K562 (cell line): ENCODE measurements at regions not wholly inside any gene's neighbourhood (a gene's known extent, or its start where the extent isn't known, plus 50 kb on each side); places are given as distances from the start of the nearest gene placed in this dataset.

Experiments used
- ATAC-seq: fragments of 200-7000 bp; cut with Tn5 transposase; 3 replicates; pipeline ENCODE4 v1.9.1; 2020; ENCODE audit warnings: moderate library complexity
- BruUV-seq: library from RNA; stranded (reverse); fragments of 400-500 nt; replicated peaks from 2 replicates; lab custom pipeline; 2021; lab: Mats Ljungman, UMichigan
- CTCF ChIA-PET: fragments of 300-600 bp; formaldehyde crosslinking; extraction: SDS; loops from one replicate; lab custom pipeline; 2021; ENCODE audit warnings: low intra/inter-chr PET ratio; lab: Yijun Ruan, JAX
- POLR2A ChIA-PET: fragments of 300-600, 350-650 bp; sonication (Branson Sonifier 250); formaldehyde crosslinking; extraction: SDS; loops from one replicate; lab custom pipeline; 2021; ENCODE audit warnings: antibody characterized with exemption, inconsistent platforms; lab: Yijun Ruan, JAX
- DNase-seq, 4 experiments: peaks; one replicate each; pipeline versions ENCODE4 v3.0.0 to v3.0.0-alpha.2; 2011 to 2018; ENCODE audit warnings: low spot score in 3 of 4, mixed read lengths in 3 of 4; ENCODE audit errors: extremely low read depth in 1 of 4
- FAIRE-seq: peaks from 2 replicates; lab custom pipeline; 2011; peaks lifted over from hg19 to GRCh38; lab: Jason Lieb, UNC
- H2AFZ ChIP-seq: 2 replicates; pipeline ENCODE4 v1.6.0; 2011; ENCODE audit warnings: low read depth, low read length, control low read depth, inconsistent platforms
- H3K27ac ChIP-seq: fragments of 200-600 bp; 3 replicates; pipeline ENCODE4 v1.8.0; 2011; ENCODE audit warnings: low read depth, mild to moderate bottlenecking, control low read depth, inconsistent platforms, low read length, moderate library complexity, mixed read lengths; ENCODE audit errors: extremely low read depth
- H3K27me3 ChIP-seq, 2 experiments: fragments of 300-600 bp in 1 of 2; 2 replicates in 1 of 2; 3 replicates in 1 of 2; pipeline versions ENCODE4 v1.6.0 to v1.8.0; 2011; ENCODE audit warnings: inconsistent platforms in 2 of 2, low read length in 2 of 2, mild to moderate bottlenecking in 1 of 2, mixed read lengths in 1 of 2, moderate library complexity in 1 of 2; ENCODE audit not compliant: control insufficient read depth in 2 of 2, insufficient read depth in 2 of 2
- H3K36me3 ChIP-seq: fragments of 300-600 bp; 3 replicates; pipeline ENCODE4 v1.8.0; 2011; ENCODE audit warnings: mild to moderate bottlenecking, low read length, inconsistent platforms; ENCODE audit not compliant: control insufficient read depth, insufficient read depth
- H3K4me1 ChIP-seq, 2 experiments: fragments of 200-600 bp in 1 of 2; replicated peaks in 1 of 2; 2 replicates in 1 of 2; 3 replicates in 1 of 2; pipeline versions ENCODE4 v1.5.1 to v1.8.0; 2011; ENCODE audit warnings: inconsistent platforms in 2 of 2, low read length in 2 of 2, mild to moderate bottlenecking in 1 of 2, mixed read lengths in 1 of 2, moderate library complexity in 1 of 2; ENCODE audit not compliant: control insufficient read depth in 2 of 2, insufficient read depth in 2 of 2
- H3K4me2 ChIP-seq: 2 replicates; pipeline ENCODE4 v1.6.1; 2011; ENCODE audit warnings: low read length, control low read depth, inconsistent platforms, mixed read lengths; ENCODE audit not compliant: insufficient read depth
- H3K4me3 ChIP-seq: fragments of 200-600 bp; sonication (generic), shearing (Covaris generic); 2 replicates; pipeline ENCODE4 v1.5.1; 2016; ENCODE audit warnings: control low read depth, inconsistent platforms
- H3K79me2 ChIP-seq: fragments of 200-600 bp; 3 replicates; pipeline ENCODE4 v1.8.0; 2011; ENCODE audit warnings: low read length, inconsistent platforms; ENCODE audit not compliant: control insufficient read depth, insufficient read depth
- H3K9ac ChIP-seq, 2 experiments: 2 replicates each; pipeline versions ENCODE4 v1.6.0 to v1.6.1; 2011; ENCODE audit warnings: low read depth in 2 of 2, low read length in 2 of 2, control low read depth in 1 of 2, inconsistent platforms in 1 of 2, mild to moderate bottlenecking in 1 of 2, mixed read lengths in 1 of 2; ENCODE audit not compliant: insufficient read depth in 1 of 2
- H3K9me1 ChIP-seq: one replicate; pipeline ENCODE4 v1.6.0; 2011; ENCODE audit warnings: inconsistent platforms, mild to moderate bottlenecking, low read length, moderate library complexity; ENCODE audit not compliant: control insufficient read depth, insufficient read depth
- H3K9me3 ChIP-seq: replicated peaks from 2 replicates; pipeline ENCODE4 v1.5.1; 2011; ENCODE audit warnings: low read depth, low read length, inconsistent platforms; ENCODE audit not compliant: control insufficient read depth, insufficient read depth
- H4K20me1 ChIP-seq: replicated peaks from 2 replicates; pipeline ENCODE4 v1.6.1; 2011; ENCODE audit warnings: low read length, inconsistent platforms, mixed read lengths; ENCODE audit not compliant: control insufficient read depth, insufficient read depth
- NFE2L1 ChIP-seq: fragments of 450-650 bp; IDR thresholded peaks from 2 replicates; pipeline ENCODE4 v1.6.1; 2016; ENCODE audit warnings: missing genetic modification characterization, low read depth, mild to moderate bottlenecking, missing compliant biosample characterization, moderate library complexity, borderline replicate concordance
- NFRKB ChIP-seq: fragments of 450-650 bp; IDR thresholded peaks from 2 replicates; pipeline ENCODE4 v1.6.1; 2016; ENCODE audit warnings: low read depth
- NR2C1 ChIP-seq, 2 experiments: fragments of 450-650 bp; IDR thresholded peaks; 2 replicates each; pipeline ENCODE4 v1.6.1; 2017; ENCODE audit warnings: mild to moderate bottlenecking in 2 of 2, antibody characterized with exemption in 1 of 2, inconsistent platforms in 1 of 2, missing compliant biosample characterization in 1 of 2, missing genetic modification characterization in 1 of 2
- SRSF9 ChIP-seq: fragments of 200-400 bp; formaldehyde crosslinking; IDR thresholded peaks from 2 replicates; pipeline ENCODE4 v1.6.1; 2017; ENCODE audit warnings: low read depth, low read length, borderline replicate concordance
- TSC22D4 ChIP-seq: fragments of 450-650 bp; IDR thresholded peaks from 2 replicates; pipeline ENCODE4 v1.6.1; 2016; ENCODE audit warnings: missing genetic modification characterization, missing biosample characterization, control low read depth
- ZNF551 ChIP-seq: fragments of 250-450 bp; sonication (Bioruptor Pico); IDR thresholded peaks from 2 replicates; pipeline ENCODE4 v1.5.0; 2021; ENCODE audit warnings: mild to moderate bottlenecking, moderate library complexity
- ZSCAN29 ChIP-seq: fragments of 450-650 bp; IDR thresholded peaks from 2 replicates; pipeline ENCODE4 v1.6.1; 2017
- WGBS: fragments of 100-300 bp; shearing (Covaris generic); methylation state at CpG from one replicate; pipeline ENCODE4 v1.1.6; 2016; ENCODE audit warnings: low coverage, mixed read lengths; ENCODE audit not compliant: insufficient coverage; ENCODE audit errors: missing lambda C conversion rate; 5-methylcytosine and 5-hydroxymethylcytosine counted together
- in situ Hi-C: fragments of 300-500 bp; cut with MboI; formaldehyde crosslinking; loops from 4 replicates; pipeline ENCODE4 v1.15.0; 2018; ENCODE audit warnings: inconsistent platforms, mixed read lengths
- intact Hi-C: fragments of 100-400 bp; cut with micrococcal nuclease; formaldehyde crosslinking; loops from 2 replicates; pipeline ENCODE4 v1.14.2; 2022
- TF ChIP-seq, protein P1 (sequence below): fragments of 450-650 bp; IDR thresholded peaks from 2 replicates; pipeline ENCODE4 v1.6.1; 2017; ENCODE audit warnings: antibody characterized with exemption, mild to moderate bottlenecking
- TF ChIP-seq, protein P2 (sequence below): fragments of 450-650 bp; formaldehyde crosslinking; IDR thresholded peaks from 2 replicates; pipeline ENCODE4 v1.4.0; 2022; ENCODE audit warnings: missing genetic modification characterization
- TF ChIP-seq, protein P3 (sequence below), 2 experiments: fragments of 450-650 bp in 1 of 2; IDR thresholded peaks; 2 replicates each; pipeline ENCODE4 v1.6.1; 2011 to 2017; ENCODE audit warnings: low read depth in 2 of 2, antibody characterized with exemption in 1 of 2, borderline replicate concordance in 1 of 2, low read length in 1 of 2, mild to moderate bottlenecking in 1 of 2, mixed read lengths in 1 of 2; ENCODE audit not compliant: control insufficient read depth in 1 of 2

DNA sequence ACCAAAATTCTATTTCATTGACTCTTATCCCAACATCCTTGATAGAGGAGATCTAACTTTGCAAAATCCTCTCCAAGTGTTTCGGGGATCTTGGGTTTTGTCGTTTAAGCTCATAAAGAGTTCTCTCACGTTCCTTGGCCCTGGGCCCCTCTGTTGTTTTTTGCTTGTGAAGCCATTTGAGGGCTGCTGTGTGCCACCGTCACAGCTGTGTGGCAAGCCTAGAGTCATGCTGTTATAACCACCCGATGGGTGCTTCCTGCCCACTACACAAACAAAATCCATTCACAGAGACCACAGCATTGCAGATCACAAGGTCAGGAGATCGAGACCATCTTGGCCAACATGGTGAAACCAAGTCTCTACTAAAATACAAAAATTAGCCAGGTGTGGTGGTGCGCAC is 154.1 kb downstream of the ADSS2 start:
- Histone ChIP-seq H3K9ac (no peak overlapping the region), H3K4me3 (no peak overlapping the region), H3K27me3 (peaks cover 6% of the 10 kb centered on the region in 2 experiments; a peak in 3 of 5 replicates), H3K79me2 (no peaks in the 10 kb centered on the region), H3K36me3 (no peaks in the 10 kb centered on the region), H3K4me2 (no peak overlapping the region), H2AFZ (no peak overlapping the region), H4K20me1 (no peaks in the 10 kb centered on the region), H3K27ac (no peak overlapping the region), H3K9me3 (no peaks in the 10 kb centered on the region), H3K4me1 (peaks cover 19 to 26% of the 10 kb centered on the region in 2 experiments), H3K9me1 (no peaks in the 10 kb centered on the region)
- ChIA-PET CTCF (interaction anchor here (0.6 kb wide), 1 partner anchor 433 kb away, joined by 3 read pairs; no protein-coding TSS in a partner anchor), POLR2A (no interaction called here)
- 63% methylated on average over 7 of the region's 7 CpGs for WGBS
- FAIRE-seq (no peak), ATAC-seq (no peak), DNase-seq (no peak)
- intact Hi-C loops, result no loop called here
- in situ Hi-C loops, result no loop called here
- no TSS peak for BruUV-seq
- TF ChIP-seq NR2C1 (IDR thresholded peaks at IDR 0.05) (no peak), NR2C1 (tag; IDR thresholded peaks at IDR 0.05) (no peak), ZNF551 (no peak), TSC22D4 (tag) (no peak), NFE2L1 (tag) (no peak), SRSF9 (no peak), ZSCAN29 (no peak), NFRKB (no peak)
- TF ChIP-seq, protein P1, sequence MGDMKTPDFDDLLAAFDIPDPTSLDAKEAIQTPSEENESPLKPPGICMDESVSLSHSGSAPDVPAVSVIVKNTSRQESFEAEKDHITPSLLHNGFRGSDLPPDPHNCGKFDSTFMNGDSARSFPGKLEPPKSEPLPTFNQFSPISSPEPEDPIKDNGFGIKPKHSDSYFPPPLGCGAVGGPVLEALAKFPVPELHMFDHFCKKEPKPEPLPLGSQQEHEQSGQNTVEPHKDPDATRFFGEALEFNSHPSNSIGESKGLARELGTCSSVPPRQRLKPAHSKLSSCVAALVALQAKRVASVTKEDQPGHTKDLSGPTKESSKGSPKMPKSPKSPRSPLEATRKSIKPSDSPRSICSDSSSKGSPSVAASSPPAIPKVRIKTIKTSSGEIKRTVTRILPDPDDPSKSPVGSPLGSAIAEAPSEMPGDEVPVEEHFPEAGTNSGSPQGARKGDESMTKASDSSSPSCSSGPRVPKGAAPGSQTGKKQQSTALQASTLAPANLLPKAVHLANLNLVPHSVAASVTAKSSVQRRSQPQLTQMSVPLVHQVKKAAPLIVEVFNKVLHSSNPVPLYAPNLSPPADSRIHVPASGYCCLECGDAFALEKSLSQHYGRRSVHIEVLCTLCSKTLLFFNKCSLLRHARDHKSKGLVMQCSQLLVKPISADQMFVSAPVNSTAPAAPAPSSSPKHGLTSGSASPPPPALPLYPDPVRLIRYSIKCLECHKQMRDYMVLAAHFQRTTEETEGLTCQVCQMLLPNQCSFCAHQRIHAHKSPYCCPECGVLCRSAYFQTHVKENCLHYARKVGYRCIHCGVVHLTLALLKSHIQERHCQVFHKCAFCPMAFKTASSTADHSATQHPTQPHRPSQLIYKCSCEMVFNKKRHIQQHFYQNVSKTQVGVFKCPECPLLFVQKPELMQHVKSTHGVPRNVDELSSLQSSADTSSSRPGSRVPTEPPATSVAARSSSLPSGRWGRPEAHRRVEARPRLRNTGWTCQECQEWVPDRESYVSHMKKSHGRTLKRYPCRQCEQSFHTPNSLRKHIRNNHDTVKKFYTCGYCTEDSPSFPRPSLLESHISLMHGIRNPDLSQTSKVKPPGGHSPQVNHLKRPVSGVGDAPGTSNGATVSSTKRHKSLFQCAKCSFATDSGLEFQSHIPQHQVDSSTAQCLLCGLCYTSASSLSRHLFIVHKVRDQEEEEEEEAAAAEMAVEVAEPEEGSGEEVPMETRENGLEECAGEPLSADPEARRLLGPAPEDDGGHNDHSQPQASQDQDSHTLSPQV, result no peak
- TF ChIP-seq, protein P2, sequence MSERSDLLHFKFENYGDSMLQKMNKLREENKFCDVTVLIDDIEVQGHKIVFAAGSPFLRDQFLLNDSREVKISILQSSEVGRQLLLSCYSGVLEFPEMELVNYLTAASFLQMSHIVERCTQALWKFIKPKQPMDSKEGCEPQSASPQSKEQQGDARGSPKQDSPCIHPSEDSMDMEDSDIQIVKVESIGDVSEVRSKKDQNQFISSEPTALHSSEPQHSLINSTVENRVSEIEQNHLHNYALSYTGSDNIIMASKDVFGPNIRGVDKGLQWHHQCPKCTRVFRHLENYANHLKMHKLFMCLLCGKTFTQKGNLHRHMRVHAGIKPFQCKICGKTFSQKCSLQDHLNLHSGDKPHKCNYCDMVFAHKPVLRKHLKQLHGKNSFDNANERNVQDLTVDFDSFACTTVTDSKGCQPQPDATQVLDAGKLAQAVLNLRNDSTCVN (CRISPR knock-in tag), result no peak
- TF ChIP-seq, protein P3, sequence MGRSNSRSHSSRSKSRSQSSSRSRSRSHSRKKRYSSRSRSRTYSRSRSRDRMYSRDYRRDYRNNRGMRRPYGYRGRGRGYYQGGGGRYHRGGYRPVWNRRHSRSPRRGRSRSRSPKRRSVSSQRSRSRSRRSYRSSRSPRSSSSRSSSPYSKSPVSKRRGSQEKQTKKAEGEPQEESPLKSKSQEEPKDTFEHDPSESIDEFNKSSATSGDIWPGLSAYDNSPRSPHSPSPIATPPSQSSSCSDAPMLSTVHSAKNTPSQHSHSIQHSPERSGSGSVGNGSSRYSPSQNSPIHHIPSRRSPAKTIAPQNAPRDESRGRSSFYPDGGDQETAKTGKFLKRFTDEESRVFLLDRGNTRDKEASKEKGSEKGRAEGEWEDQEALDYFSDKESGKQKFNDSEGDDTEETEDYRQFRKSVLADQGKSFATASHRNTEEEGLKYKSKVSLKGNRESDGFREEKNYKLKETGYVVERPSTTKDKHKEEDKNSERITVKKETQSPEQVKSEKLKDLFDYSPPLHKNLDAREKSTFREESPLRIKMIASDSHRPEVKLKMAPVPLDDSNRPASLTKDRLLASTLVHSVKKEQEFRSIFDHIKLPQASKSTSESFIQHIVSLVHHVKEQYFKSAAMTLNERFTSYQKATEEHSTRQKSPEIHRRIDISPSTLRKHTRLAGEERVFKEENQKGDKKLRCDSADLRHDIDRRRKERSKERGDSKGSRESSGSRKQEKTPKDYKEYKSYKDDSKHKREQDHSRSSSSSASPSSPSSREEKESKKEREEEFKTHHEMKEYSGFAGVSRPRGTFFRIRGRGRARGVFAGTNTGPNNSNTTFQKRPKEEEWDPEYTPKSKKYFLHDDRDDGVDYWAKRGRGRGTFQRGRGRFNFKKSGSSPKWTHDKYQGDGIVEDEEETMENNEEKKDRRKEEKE (IDR thresholded peaks at IDR 0.05; ENCODE audit: borderline replicate concordance in 1 of 2, control insufficient read depth in 1 of 2, low read depth in 2 of 2, low read length in 1 of 2), result no peak
